Sigmoid colon (tissue), 4 donors: ENCODE measurements at regions not wholly inside any gene's neighbourhood (a gene's known extent, or its start where the extent isn't known, plus 50 kb on each side); places are given as distances from the start of the nearest gene placed in this dataset.

ENCODE experiments used
- EP300 ChIP-seq, 4 donors: sonication (generic); formaldehyde crosslinking; IDR thresholded peaks; one replicate each; pipeline ENCODE4 v1.6.1; 2017; ENCODE audit warnings: antibody characterized with exemption in 4 of 4
- POLR2A ChIP-seq, 2 donors: fragments of 450-650 bp; IDR thresholded peaks; one replicate each; pipeline ENCODE4 v1.6.1; 2016; ENCODE audit warnings: antibody characterized with exemption in 2 of 2, mild to moderate bottlenecking in 2 of 2, moderate library complexity in 2 of 2
- POLR2AphosphoS5 ChIP-seq, 4 donors: sonication (generic); formaldehyde crosslinking; IDR thresholded peaks; one replicate each; pipeline ENCODE4 v1.6.1; 2017; ENCODE audit warnings: antibody characterized with exemption in 4 of 4
- TF ChIP-seq, protein P1 (sequence below), 4 experiments: fragments of 450-650 bp in 3 of 4; fragments of 200-600 bp in 1 of 4; IDR thresholded peaks; one replicate each; pipeline ENCODE4 v1.5.1; 2016 to 2019; ENCODE audit warnings: antibody characterized with exemption in 4 of 4, mild to moderate bottlenecking in 3 of 4, moderate library complexity in 2 of 4

DNA sequence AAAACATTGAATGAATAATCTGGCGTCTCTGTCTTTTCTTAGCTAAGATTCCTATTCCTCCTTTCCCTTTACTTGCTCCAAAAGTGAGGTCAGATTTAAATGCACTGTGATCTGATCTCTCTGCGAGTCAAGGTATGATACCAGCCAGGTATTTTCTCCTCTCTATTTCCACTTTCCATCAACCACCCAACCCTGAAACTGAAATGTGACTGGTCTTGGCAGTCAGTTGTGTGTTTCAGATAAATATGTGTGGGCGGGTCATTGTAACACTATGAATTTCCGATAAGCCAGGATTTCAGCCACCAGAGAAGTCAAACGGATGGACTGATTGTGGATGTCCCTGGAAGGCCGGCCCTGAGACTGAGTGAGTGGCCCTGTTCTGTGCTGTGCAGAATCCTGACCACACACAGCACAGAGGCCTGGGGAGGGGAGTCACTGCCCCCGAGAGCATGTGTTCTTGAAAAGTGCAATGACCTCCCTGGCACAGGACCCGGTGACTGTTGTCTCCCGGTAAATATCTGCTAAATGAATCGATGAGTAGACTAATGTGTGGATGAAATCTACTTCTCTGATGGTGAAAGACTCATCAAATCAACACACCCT, 612.5 kb upstream of the TMEM132C start:
- TF ChIP-seq POLR2A (IDR thresholded peaks at IDR 0.05) (no peak), POLR2AphosphoS5 (IDR thresholded peaks at IDR 0.05) (no peak), EP300 (IDR thresholded peaks at IDR 0.05) (no peak)
- TF ChIP-seq, protein P1, sequence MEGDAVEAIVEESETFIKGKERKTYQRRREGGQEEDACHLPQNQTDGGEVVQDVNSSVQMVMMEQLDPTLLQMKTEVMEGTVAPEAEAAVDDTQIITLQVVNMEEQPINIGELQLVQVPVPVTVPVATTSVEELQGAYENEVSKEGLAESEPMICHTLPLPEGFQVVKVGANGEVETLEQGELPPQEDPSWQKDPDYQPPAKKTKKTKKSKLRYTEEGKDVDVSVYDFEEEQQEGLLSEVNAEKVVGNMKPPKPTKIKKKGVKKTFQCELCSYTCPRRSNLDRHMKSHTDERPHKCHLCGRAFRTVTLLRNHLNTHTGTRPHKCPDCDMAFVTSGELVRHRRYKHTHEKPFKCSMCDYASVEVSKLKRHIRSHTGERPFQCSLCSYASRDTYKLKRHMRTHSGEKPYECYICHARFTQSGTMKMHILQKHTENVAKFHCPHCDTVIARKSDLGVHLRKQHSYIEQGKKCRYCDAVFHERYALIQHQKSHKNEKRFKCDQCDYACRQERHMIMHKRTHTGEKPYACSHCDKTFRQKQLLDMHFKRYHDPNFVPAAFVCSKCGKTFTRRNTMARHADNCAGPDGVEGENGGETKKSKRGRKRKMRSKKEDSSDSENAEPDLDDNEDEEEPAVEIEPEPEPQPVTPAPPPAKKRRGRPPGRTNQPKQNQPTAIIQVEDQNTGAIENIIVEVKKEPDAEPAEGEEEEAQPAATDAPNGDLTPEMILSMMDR (IDR thresholded peaks at IDR 0.05), result no peak
